Stimulated activated CD4-positive, alpha-beta T cell treated with anti-CD3 and anti-CD28 coated beads, TNF-alpha, amount 100 ng/mL, for 24 hours (primary cell): ENCODE measurements at regions not wholly inside any gene's neighbourhood (a gene's known extent, or its start where the extent isn't known, plus 50 kb on each side); places are given as distances from the start of the nearest gene placed in this dataset.
"Not testable (repeated sequence)": the region's sequence is repeated elsewhere in the genome, so short reads cannot be mapped to it uniquely, and the experiment has no call there.

ENCODE experiments used
- DNase-seq, 3 experiments: peaks; one replicate each; pipeline ENCODE4 v3.0.0-alpha.2; 2020; ENCODE audit warnings: low read depth in 3 of 3

- DNase-seq: no peak
Observed at GRCh38 chr19:31037286-31037980, 311.8 kb downstream of the TSHZ3 start.

- not testable (repeated sequence) for DNase-seq
Observed at GRCh38 chr19:31031455-31031854, 317.8 kb downstream of the TSHZ3 start.

GRCh38 chr19:31023038-31023437 is 326.2 kb downstream of the TSHZ3 start:
- no peak for DNase-seq

GRCh38 chr19:31018936-31019335 is 330.3 kb downstream of the TSHZ3 start:
- no peak for DNase-seq

GRCh38 chr19:31015778-31016177 is 333.5 kb downstream of the TSHZ3 start:
- no peak for DNase-seq

- DNase-seq: no peak
Observed at GRCh38 chr19:31014668-31015067, 334.6 kb downstream of the TSHZ3 start.

- DNase-seq: no peak
Observed at GRCh38 chr19:31013384-31014020, 335.7 kb downstream of the TSHZ3 start.

GRCh38 chr19:31002518-31003244 is 346.6 kb downstream of the TSHZ3 start:
- no peak for DNase-seq

GRCh38 chr19:31001991-31002390 is 347.2 kb downstream of the TSHZ3 start:
- no peak for DNase-seq

GRCh38 chr19:31000913-31001312 is 348.3 kb downstream of the TSHZ3 start:
- no peak for DNase-seq

GRCh38 chr19:30999726-31000125 is 349.5 kb downstream of the TSHZ3 start:
- DNase-seq: no peak

GRCh38 chr19:30997222-30997621 is 352.0 kb downstream of the TSHZ3 start:
- DNase-seq: no peak

GRCh38 chr19:30978639-30979038 is 370.6 kb downstream of the TSHZ3 start:
- DNase-seq: no peak

GRCh38 chr19:30969591-30969990 is 379.6 kb downstream of the TSHZ3 start:
- no peak for DNase-seq

GRCh38 chr19:30968841-30969399 is 380.3 kb downstream of the TSHZ3 start:
- DNase-seq: no peak

GRCh38 chr19:30968210-30968609 is 381.0 kb downstream of the TSHZ3 start:
- no peak for DNase-seq

GRCh38 chr19:30966486-30966885 is 382.8 kb downstream of the TSHZ3 start:
- DNase-seq: no peak

- DNase-seq: no peak
Observed at GRCh38 chr19:30959011-30959410, 390.2 kb downstream of the TSHZ3 start.

- DNase-seq: no peak
Observed at GRCh38 chr19:30955112-30956104, 393.8 kb downstream of the TSHZ3 start.

- not testable (repeated sequence) for DNase-seq
Observed at GRCh38 chr19:30944276-30944932, 404.8 kb downstream of the TSHZ3 start.
